Activated CD8-positive, alpha-beta T cell treated with anti-CD3 and anti-CD28 coated beads for 36 hours (primary cell): ENCODE measurements at regions not wholly inside any gene's neighbourhood (a gene's known extent, or its start where the extent isn't known, plus 50 kb on each side); places are given as distances from the start of the nearest gene placed in this dataset.

Experiments
- ATAC-seq: fragments of 200-7000 bp; cut with Tn5 transposase; one replicate; pipeline ENCODE4 v1.10.0; 2021; ENCODE audit warnings: mild to moderate bottlenecking, moderate library complexity
- CTCF ChIA-PET: fragments of 350-600 bp; sonication (Branson Sonifier 250); formaldehyde crosslinking; loops from one replicate; lab custom pipeline; 2021; ENCODE audit warnings: antibody characterized with exemption; lab: Charles Lee
- POLR2A ChIA-PET: fragments of 350-600 bp; sonication (Branson Sonifier 250); formaldehyde crosslinking; loops from one replicate; lab custom pipeline; 2021; ENCODE audit warnings: antibody characterized with exemption; lab: Charles Lee
- DNase-seq: peaks from one replicate; pipeline ENCODE4 v3.0.0-alpha.2; 2020
- H3K27ac Mint-ChIP-seq: one replicate; pipeline ENCODE4 v1.8.0; 2021; ENCODE audit warnings: mild to moderate bottlenecking, mixed read lengths
- H3K27me3 Mint-ChIP-seq: one replicate; pipeline ENCODE4 v1.8.0; 2021; ENCODE audit warnings: mixed read lengths
- H3K36me3 Mint-ChIP-seq: one replicate; pipeline ENCODE4 v1.8.0; 2021; ENCODE audit warnings: low read depth, mixed read lengths
- H3K4me1 Mint-ChIP-seq: one replicate; pipeline ENCODE4 v1.8.0; 2021; ENCODE audit warnings: low read depth, mixed read lengths
- H3K4me3 Mint-ChIP-seq: one replicate; pipeline ENCODE4 v1.8.0; 2021; ENCODE audit warnings: mild to moderate bottlenecking, moderate library complexity, mixed read lengths
- H3K9me3 Mint-ChIP-seq: one replicate; pipeline ENCODE4 v1.8.0; 2021; ENCODE audit warnings: mixed read lengths
- intact Hi-C: fragments of 100-400 bp; cut with micrococcal nuclease; formaldehyde crosslinking; loops from one replicate; pipeline ENCODE4 v1.10.0; 2022
- TF ChIP-seq, protein P1 (sequence below): fragments of 200-600 bp; IDR thresholded peaks from one replicate; pipeline ENCODE4 v1.8.0; 2022; ENCODE audit warnings: antibody characterized with exemption, mild to moderate bottlenecking

DNA sequence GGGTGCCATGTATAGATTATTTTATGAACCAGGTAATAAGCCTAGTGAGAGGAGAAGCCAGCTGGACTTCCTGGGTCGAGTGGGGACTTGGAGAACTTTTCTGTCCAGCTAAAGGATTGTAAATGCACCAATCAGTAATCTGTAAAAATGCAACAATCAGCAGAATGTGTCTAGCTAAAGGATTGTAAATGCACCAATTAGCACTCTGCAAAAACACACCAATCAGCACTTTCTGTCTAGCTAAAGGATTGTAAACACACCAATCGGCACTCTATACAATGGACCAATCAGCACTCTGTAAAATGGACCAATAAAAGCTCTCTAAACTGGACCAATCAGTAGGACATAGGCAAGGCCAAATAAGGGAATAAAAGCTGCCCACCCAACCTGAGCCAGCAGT lies 392.9 kb downstream of the KDM5D start:
- POLR2A ChIA-PET: no interaction called here
- Mint-ChIP-seq H3K4me3 (no peak overlapping the region), H3K27me3 (no peaks in the 10 kb centered on the region), H3K36me3 (no peaks in the 10 kb centered on the region), H3K4me1 (no peaks in the 10 kb centered on the region), H3K9me3 (no peaks in the 10 kb centered on the region), H3K27ac (no peak overlapping the region)
- intact Hi-C loops: no loop called here
- CTCF ChIA-PET: no interaction called here
- ATAC-seq: no peak
- no peak for DNase-seq
- TF ChIP-seq, protein P1, sequence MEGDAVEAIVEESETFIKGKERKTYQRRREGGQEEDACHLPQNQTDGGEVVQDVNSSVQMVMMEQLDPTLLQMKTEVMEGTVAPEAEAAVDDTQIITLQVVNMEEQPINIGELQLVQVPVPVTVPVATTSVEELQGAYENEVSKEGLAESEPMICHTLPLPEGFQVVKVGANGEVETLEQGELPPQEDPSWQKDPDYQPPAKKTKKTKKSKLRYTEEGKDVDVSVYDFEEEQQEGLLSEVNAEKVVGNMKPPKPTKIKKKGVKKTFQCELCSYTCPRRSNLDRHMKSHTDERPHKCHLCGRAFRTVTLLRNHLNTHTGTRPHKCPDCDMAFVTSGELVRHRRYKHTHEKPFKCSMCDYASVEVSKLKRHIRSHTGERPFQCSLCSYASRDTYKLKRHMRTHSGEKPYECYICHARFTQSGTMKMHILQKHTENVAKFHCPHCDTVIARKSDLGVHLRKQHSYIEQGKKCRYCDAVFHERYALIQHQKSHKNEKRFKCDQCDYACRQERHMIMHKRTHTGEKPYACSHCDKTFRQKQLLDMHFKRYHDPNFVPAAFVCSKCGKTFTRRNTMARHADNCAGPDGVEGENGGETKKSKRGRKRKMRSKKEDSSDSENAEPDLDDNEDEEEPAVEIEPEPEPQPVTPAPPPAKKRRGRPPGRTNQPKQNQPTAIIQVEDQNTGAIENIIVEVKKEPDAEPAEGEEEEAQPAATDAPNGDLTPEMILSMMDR: no peak

DNA sequence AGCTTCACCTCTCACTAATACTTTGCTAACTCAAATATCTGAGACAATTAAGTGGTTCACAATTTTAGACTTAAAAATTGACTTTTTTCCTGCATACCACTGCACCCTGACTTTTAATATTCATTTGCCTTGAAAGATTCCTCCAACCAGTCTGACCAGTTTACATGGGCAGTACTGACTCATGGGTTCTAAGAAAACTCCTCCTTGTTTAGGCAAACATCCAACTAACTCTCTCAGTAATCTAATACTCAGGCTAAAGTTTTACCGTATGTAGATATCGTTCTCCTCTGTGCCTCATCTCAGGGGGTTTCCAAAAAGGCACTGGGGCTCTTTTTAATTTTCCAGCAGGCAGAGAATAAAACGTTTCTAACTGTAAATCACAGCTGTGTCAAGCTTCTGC lies 422.8 kb downstream of the KDM5D start:
- ATAC-seq: no peak
- Mint-ChIP-seq H3K27ac (no peak overlapping the region), H3K9me3 (no peaks in the 10 kb centered on the region), H3K4me3 (no peak overlapping the region), H3K27me3 (no peaks in the 10 kb centered on the region), H3K36me3 (no peaks in the 10 kb centered on the region), H3K4me1 (peaks cover 6% of the 10 kb centered on the region)
- no peak for DNase-seq
- intact Hi-C loops: no loop called here
- TF ChIP-seq, protein P1: no peak
- ChIA-PET CTCF (no interaction called here), POLR2A (no interaction called here)

DNA sequence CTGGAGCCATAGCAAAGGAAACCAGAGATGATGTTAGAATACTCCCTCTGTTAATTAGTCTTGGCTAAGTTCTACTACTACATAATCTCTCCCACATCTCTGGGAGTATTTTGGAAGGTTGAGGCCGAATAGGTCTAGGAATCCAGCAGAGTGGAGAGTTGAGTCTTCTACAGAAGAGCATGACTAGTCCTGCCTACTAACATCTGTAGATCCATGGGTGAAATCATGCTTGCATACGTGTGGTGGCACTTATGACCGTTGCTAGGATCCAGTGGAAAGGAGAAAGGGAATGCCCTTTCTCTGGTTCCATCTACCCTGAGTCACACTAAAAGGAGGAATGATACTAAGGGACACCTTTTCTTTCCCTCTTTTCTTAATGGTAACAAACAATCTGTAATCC lies 425.4 kb downstream of the KDM5D start:
- CTCF ChIA-PET: no interaction called here
- Mint-ChIP-seq H3K27ac (no peak overlapping the region), H3K27me3 (no peaks in the 10 kb centered on the region), H3K9me3 (no peaks in the 10 kb centered on the region), H3K4me1 (peaks cover 6% of the 10 kb centered on the region), H3K36me3 (no peaks in the 10 kb centered on the region), H3K4me3 (no peak overlapping the region)
- TF ChIP-seq, protein P1: no peak
- ATAC-seq: no peak
- no peak for DNase-seq
- intact Hi-C loops: no loop called here
- POLR2A ChIA-PET: no interaction called here

DNA sequence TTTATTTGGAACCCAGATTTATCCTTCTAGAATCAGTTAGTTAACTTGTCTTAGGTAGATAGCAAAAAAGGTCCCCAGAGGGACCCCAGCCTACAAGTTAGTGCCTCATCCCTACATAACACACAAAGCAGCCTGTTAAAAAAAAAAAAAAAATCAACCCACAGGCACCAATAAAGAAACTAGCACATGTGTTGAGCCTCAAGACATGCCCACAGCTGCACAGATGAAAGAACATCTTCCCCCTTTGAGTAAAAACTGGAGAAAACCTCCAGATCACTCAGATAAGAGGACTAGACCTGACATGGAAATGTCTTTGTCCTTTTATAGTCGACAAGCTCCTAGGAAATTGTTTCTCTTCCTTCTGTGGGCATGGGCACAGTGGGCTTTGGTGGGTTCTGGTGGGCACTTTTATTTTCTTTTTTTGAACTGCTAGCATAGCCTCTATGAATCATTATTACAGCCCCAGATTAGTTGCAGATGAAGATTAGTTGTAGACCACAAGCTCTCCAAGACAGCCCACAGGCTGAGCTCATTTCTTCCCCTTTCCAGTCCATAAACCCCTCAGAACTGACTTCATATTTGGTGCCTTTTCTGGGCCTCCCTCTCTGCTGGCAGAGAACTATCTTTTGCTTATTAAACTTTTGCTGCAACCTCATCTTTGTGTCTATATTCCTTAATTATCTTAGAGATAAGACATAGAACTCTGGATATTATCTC lies 427.1 kb downstream of the KDM5D start:
- no peaks in the 10 kb centered on the region for H3K27me3 Mint-ChIP-seq
- no peaks in the 10 kb centered on the region for H3K36me3 Mint-ChIP-seq
- ATAC-seq: peak; percentile 53
- TF ChIP-seq, protein P1: no peak
- CTCF ChIA-PET: no interaction called here
- intact Hi-C loops: no loop called here
- POLR2A ChIA-PET: no interaction called here
- peak; percentile 10 for DNase-seq
- no peak overlapping the region for H3K4me3 Mint-ChIP-seq
- H3K9me3 Mint-ChIP-seq: no peaks in the 10 kb centered on the region
- H3K27ac Mint-ChIP-seq: no peak overlapping the region
- H3K4me1 Mint-ChIP-seq: peaks cover 6% of the 10 kb centered on the region

DNA sequence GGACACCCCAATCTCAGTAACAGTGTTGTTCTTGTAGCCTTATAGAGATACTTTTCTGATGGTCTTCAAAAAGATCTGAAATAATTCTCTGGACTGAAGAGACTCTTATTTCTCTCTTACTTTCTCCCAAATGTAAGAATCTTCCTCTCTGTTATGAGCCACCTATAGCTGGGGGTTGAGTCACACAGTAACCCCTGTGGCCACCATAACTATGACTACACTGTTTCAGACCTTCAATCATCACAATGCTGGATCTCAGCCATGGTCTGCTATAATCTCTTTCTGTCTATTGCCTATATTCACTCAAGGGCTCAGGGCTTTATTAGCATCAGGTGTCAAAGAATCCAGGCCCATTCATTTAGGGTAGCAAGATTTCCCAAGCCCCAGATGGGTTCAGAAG lies 436.9 kb downstream of the KDM5D start:
- TF ChIP-seq, protein P1: no peak
- Mint-ChIP-seq H3K4me1 (no peaks in the 10 kb centered on the region), H3K27ac (no peak overlapping the region), H3K36me3 (no peaks in the 10 kb centered on the region), H3K4me3 (no peak overlapping the region), H3K27me3 (no peaks in the 10 kb centered on the region), H3K9me3 (no peaks in the 10 kb centered on the region)
- ChIA-PET POLR2A (no interaction called here), CTCF (no interaction called here)
- intact Hi-C loops: no loop called here
- ATAC-seq (no peak), DNase-seq (no peak)
